ENCODE measurements at regions not wholly inside any gene's neighbourhood (a gene's known extent, or its start where the extent isn't known, plus 50 kb on each side); places are given as distances from the start of the nearest gene placed in this dataset.

GRCh38 chr7:142351145-142351544 is 93.3 kb upstream of the PRSS58 start:
- H3K27ac Mint-ChIP-seq = no peak overlapping the region
- Histone ChIP-seq H3K4me3 (no peak overlapping the region), H3F3A (replicated peaks; ENCODE audit: low read depth) (no peaks in the 10 kb centered on the region), H3K36me3 (ENCODE audit: insufficient read depth) (no peaks in the 10 kb centered on the region), H3K27me3 (ENCODE audit: insufficient read depth) (no peaks in the 10 kb centered on the region), H4K20me1 (replicated peaks; ENCODE audit: insufficient read depth) (no peaks in the 10 kb centered on the region), H3K27ac (ENCODE audit: low read depth) (no peak overlapping the region), H3K9me2 (ENCODE audit: insufficient read depth) (no peaks in the 10 kb centered on the region), H2AFZ (no peak overlapping the region), H3K4me1 (ENCODE audit: insufficient read depth) (no peaks in the 10 kb centered on the region), H3K4me2 (no peak overlapping the region), H3K79me2 (replicated peaks; ENCODE audit: insufficient read depth) (no peaks in the 10 kb centered on the region)
- H3K36me3 Mint-ChIP-seq (ENCODE audit: low read depth) = no peaks in the 10 kb centered on the region
- H3K9me3 Mint-ChIP-seq = no peaks in the 10 kb centered on the region
- no peak overlapping the region for H3K4me3 Mint-ChIP-seq
- ATAC-seq = no peak
- no peak for TF ChIP-seq JUNB (IDR thresholded peaks at IDR 0.05; ENCODE audit: unreplicated experiment)
- no peak for TF ChIP-seq EZH2 (IDR thresholded peaks at IDR 0.05; ENCODE audit: low read depth, unreplicated experiment)
- TF ChIP-seq STAT1 (IDR thresholded peaks at IDR 0.05; ENCODE audit: unreplicated experiment) = no peak
- TF ChIP-seq CREB1 (CRISPR knock-in tag; IDR thresholded peaks at IDR 0.05; ENCODE audit: low read depth) = no peak
- no peak for TF ChIP-seq ZNF331 (CRISPR knock-in tag; IDR thresholded peaks at IDR 0.05; ENCODE audit: low read depth)
- TF ChIP-seq CTCF (conservative IDR thresholded peaks at IDR 0.05; ENCODE audit: low read depth in 2 of 2) = no peak
- no peak for TF ChIP-seq ZNF114 (CRISPR knock-in tag; IDR thresholded peaks at IDR 0.05)
- TF ChIP-seq NANOG (IDR thresholded peaks at IDR 0.05; ENCODE audit: borderline replicate concordance) = no peak
- TF ChIP-seq ETS1 (IDR thresholded peaks at IDR 0.05) = no peak
- TF ChIP-seq EZH2phosphoT487 (IDR thresholded peaks at IDR 0.05; ENCODE audit: unreplicated experiment) = no peak
- TF ChIP-seq POLR2AphosphoS5 (IDR thresholded peaks at IDR 0.05; ENCODE audit: low read depth) = no peak
- no peak for TF ChIP-seq REST (IDR thresholded peaks at IDR 0.05; ENCODE audit: unreplicated experiment)
- no peak for TF ChIP-seq ZNF462 (CRISPR knock-in tag; IDR thresholded peaks at IDR 0.05)
- DNase-seq (ENCODE audit: low spot score) = no peak
- H3K27me3 Mint-ChIP-seq (ENCODE audit: insufficient read depth, low read depth, poor library complexity) = no peaks in the 10 kb centered on the region
- H3K4me1 Mint-ChIP-seq = no peaks in the 10 kb centered on the region

Measured in GM23338 (cell line).